GM21390 (cell line): ENCODE measurements at regions not wholly inside any gene's neighbourhood (a gene's known extent, or its start where the extent isn't known, plus 50 kb on each side); places are given as distances from the start of the nearest gene placed in this dataset.
"Not testable (repeated sequence)": the region's sequence is repeated elsewhere in the genome, so short reads cannot be mapped to it uniquely, and the experiment has no call there.

Source experiments
- ATAC-seq: cut with Tn5 transposase; IDR thresholded peaks from one replicate; pipeline ENCODE4 v1.9.1; 2021; ENCODE audit not compliant: unreplicated experiment

DNA sequence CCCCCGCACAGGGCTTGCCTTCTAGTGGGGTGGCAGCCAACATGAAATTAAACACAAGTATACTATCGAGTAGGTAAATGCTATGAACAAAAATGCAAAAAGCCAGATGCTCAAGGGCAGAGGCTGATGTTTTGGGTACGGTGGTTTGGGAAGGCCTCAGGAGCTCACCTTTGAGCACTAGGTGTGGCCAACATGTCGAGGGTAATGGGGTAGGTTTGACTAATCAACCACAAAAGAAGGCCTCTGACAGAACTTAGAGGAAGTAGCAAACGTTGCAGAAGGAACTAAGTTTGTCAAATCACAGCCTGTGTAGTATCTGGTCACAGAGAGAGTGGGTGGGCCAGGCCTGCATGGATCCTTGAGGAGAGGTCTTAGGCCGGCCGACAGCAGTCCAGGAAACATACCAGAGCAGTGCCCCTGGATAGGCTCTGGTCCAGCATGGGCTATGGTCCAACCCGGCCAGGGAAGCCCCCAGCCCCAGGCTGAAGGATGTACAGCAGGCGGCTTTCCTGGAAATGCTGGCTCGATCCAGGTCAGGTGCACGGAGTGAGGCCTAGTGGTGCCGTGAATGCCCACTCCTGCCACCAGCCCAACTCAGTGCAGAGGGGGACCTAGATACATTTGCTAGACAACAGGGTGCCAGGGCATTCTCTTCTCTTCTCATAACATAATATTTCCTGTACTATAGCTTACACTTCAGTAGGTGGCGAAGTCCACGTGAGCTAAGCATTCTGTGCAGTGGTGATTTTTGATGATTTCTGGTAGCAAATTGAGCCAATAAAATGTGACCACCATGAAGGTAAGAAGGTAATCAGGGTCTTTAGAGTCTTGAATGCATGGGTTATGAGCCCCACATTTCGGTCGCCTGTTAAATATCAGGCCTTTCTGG, 56.3 kb upstream of the CD93 start:
- ATAC-seq: peak; percentile 60

DNA sequence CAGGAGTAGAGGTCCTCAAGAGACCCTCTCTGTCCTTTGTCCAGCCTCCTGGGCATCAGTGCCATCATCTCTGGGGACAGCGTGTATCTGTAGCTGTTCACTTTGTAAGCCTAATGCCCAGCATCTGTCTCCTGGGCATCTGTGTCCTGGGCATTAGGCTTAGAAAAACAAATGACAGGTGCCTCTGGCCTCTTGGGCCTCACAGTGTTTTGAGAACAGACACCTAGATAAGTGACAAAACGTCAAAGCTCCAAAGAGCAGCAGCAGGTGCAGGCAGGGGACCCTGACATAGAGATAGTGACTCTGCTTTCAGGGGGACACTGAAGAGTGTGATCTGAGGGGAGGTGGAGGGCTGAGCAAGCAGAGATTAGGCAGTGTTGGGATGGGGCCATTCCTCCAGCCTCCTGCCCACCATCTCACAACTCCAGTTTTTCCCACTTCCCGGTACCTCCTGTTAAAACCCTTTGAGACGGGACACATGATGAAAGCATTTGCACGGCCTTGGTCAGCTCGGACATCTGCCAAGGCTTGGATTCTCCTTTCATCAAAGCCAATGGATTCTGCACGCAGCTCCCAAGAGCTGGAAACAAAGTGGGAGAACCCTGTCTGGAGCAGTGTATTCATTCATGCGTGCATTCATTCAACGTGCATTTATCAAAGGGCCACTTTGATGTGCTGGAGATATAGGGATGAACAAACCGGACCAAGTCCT, 55.5 kb upstream of the CD93 start:
- ATAC-seq: no peak

DNA sequence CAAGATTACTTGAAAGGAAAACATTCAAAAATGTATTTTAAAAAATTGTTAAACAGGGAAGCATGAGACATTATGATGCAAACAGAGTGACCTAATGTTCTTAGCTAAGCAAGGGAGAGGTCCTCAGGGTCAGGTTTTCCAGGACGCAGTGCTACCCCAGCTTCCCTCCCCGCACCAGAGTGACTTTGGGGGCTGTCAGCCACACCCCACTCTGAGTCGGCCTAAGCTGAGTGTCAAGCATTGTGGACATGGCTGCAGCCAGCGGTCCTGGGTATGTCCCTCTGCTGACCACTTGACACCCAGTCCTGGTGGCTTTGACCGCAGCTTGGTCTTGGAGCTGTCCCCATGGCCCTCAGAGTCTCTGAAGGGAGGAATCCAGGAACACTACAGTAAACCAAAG, 54.9 kb upstream of the CD93 start:
- ATAC-seq: no peak

DNA sequence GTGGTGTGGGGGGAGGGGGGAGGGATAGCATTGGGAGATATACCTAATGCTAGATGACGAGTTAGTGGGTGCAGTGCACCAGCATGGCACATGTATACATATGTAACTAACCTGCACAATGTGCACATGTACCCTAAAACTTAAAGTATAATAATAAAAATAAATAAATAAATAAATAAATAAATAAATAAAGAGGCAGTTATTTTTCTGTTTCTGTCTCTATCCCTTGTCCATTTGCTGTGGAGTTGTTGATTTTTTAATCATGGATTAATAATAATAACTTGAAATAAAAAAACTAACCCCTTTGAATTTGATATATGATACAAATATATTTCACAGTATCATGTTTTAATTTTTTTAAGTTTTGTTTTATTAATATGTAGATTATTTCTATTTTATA, 53.9 kb upstream of the CD93 start:
- not testable (repeated sequence) for ATAC-seq

DNA sequence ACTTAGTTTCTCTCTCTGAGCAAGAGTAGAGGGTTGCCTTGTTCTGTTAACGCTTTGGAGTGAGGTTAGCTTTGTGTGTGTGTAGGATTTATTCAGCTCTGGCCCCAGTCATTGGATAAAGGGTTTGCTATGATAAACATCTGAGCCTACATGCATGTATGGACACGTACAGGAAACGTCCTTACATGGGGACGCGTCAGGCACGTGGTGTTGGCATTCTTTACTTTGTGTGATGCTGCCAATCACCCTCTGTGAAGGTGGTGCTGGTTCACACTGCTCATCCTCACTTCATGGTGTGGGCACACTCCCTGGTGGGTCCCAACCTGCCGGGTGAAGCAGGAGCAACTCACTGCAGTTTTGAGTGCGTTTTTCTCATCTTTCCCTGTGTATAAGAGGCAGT, 53.4 kb upstream of the CD93 start:
- ATAC-seq: no peak

DNA sequence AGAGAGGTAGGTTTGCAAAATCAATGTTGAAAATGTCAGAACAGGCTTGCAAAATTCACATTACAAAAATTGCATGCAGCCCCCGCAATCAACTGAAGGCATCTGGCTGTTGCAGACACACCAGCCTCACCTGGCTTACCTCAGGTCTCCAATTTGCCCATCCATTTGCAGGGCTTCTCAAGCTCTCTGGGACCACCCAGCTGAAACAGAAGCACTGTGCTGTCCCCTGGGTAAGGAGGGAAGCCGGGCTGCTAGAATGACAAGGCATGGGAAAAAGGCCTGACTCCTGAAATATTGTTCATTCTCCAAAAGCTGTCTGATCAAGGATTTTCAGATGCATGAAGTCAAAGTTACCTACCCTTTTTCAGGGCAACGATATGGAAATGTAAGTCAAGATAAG, 52.6 kb upstream of the CD93 start:
- no peak for ATAC-seq

DNA sequence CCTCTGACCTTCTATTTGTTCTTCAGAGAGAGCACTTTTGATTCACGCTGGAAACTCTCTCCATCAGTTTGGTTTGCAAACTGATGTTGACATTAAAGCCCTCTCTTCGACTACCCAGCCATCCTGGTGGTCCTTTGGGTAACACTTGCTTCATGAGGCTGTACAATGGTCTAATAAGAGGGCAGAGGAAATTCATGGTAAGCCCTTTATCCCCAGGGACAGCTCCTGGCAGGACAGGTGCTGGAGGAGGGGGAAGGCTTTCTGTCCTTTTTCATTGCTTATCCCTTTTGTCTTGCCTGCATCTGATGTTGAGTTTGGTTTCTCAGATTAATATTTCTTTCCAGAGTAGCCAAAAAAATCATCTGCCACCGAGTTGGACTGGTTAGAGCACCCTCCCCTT, 52.1 kb upstream of the CD93 start:
- ATAC-seq: no peak

DNA sequence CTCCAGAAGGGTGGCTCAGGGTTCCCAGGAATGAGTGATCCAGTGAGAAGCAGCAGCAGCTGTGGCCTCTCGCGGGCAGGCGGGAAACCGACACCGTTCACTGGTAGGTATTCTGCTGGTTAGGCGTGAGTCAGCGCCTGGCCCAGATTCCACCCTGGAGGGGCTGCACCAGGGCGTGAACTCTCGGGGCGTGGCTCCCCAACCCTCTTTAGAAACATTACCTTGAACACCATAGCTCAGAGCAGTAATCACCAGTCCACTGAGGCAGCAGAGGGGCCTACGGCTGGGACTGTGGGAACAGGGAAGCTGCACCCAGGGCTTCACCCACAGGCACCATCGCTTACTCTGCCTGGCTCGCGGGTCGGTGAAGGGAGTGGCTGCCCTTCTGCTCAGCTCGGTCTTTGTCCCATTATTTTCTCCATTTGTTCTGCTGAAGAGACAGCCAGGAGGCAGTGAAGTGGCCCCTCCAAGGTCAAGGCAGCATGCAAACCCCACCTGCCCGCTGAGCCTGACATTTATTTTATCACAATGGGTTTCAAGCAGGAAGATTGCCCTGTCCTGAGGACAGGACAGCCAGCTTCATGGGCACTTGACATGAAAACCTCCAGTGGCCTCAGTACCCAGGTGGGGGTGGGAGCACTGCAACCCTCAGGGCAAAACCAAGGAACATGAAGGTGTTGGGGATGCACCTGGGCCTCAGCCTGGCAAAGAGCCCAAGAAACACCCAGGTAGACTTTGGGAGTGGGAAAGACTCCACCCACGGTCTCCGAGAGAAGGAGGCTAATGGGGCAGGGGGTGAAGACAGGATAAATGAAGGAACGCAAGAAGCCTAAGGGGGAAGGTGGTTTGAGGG, 51.0 kb upstream of the CD93 start:
- no peak for ATAC-seq

DNA sequence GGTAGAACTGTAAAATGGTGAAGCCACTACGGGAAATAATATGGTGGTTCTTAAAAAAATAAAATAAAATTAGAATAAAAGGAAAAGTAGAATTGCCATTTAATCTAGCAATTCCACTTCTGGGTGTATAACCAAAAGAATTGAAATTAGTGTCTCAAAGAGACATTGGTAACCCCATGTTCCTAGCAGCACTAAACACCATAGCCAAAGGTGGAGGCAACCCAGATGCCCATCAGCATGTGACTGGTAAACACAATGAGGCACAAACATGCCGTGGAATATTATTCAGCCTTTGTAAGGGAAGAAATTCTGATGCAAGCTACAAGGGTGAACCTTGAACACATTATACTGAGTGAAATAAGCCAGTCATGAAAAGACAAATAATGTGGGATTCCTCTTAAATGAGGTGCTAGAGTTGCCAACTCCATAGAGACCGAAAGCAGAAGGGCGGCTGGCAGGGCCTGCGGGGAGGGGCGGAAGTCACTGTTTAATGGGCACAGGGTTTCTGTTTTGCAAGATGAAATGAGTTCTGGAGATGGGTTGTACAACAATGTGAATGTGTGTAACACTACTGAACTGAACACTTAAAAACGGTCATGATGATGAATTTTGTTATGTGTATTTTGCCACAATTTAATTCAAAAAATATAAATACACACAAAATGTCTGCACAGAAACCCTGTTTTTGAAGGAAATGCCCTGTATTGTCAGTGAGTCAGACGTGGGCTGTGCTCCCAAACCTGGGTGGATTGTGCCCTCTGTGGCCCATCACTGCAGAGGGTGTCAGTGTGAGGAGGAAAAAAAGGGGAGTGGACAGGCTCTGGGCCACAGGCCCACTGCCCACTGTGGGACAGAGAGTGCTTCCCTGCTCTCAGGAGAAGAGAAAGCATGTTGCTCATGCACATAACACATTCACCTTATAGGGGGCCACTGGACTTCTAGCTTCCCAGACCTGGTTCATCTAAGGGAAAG, 49.6 kb upstream of the CD93 start:
- ATAC-seq: no peak
